OCI-LY7 (cell line): ENCODE measurements at regions not wholly inside any gene's neighbourhood (a gene's known extent, or its start where the extent isn't known, plus 50 kb on each side); places are given as distances from the start of the nearest gene placed in this dataset.

Source experiments
- BruUV-seq: library from RNA; stranded (reverse); fragments of 400-500 nt; replicated peaks from 2 replicates; lab custom pipeline; 2021; lab: Mats Ljungman, UMichigan
- CTCF ChIA-PET: fragments of 300-600 bp; sonication (Branson Sonifier 250); formaldehyde crosslinking; loops from one replicate; lab custom pipeline; 2022; ENCODE audit warnings: antibody characterized with exemption; ENCODE audit not compliant: unreplicated experiment; lab: Charles Lee
- POLR2A ChIA-PET: fragments of 300-600 bp; sonication (Branson Sonifier 250); formaldehyde crosslinking; loops from one replicate; lab custom pipeline; 2022; ENCODE audit warnings: antibody characterized with exemption; lab: Charles Lee
- DNase-seq: peaks from one replicate; pipeline ENCODE4 v3.0.0-alpha.2; 2015; ENCODE audit warnings: low spot score
- H2AFZ ChIP-seq: fragments of 200-600 bp; sonication (generic), shearing (Covaris generic); 2 replicates; pipeline ENCODE4 v1.6.1; 2014; ENCODE audit warnings: mild to moderate bottlenecking, antibody characterized with exemption, low read length, moderate library complexity
- H3K27ac ChIP-seq: fragments of 200-600 bp; sonication (generic); 2 replicates; pipeline ENCODE4 v1.5.1; 2014; ENCODE audit warnings: mixed run types, low read depth, mild to moderate bottlenecking, moderate library complexity, low read length, inconsistent platforms; ENCODE audit not compliant: poor library complexity, severe bottlenecking
- H3K36me3 ChIP-seq: fragments of 200-600 bp; sonication (generic); 2 replicates; pipeline ENCODE4 v1.6.1; 2014; ENCODE audit warnings: mild to moderate bottlenecking, antibody characterized with exemption, low read length, moderate library complexity, mixed read lengths; ENCODE audit not compliant: insufficient read depth
- H3K4me1 ChIP-seq: fragments of 200-600 bp; sonication (generic); 2 replicates; pipeline ENCODE4 v1.5.1; 2014; ENCODE audit warnings: mild to moderate bottlenecking, low read length; ENCODE audit not compliant: insufficient read depth, poor library complexity, severe bottlenecking
- H3K4me2 ChIP-seq: fragments of 200-600 bp; sonication (generic); 2 replicates; pipeline ENCODE4 v1.6.1; 2014; ENCODE audit warnings: mild to moderate bottlenecking, low read length
- H3K4me3 ChIP-seq: fragments of 200-600 bp; sonication (generic); 2 replicates; pipeline ENCODE4 v1.5.1; 2014; ENCODE audit warnings: mild to moderate bottlenecking, low read depth, low read length; ENCODE audit not compliant: poor library complexity, severe bottlenecking
- H3K79me2 ChIP-seq: fragments of 200-600 bp; sonication (generic); 2 replicates; pipeline ENCODE4 v1.6.1; 2016; ENCODE audit warnings: low read depth, mild to moderate bottlenecking, low read length, moderate library complexity, mixed read lengths; ENCODE audit not compliant: insufficient read depth
- H3K9me2 ChIP-seq: fragments of 200-600 bp; sonication (generic); 2 replicates; pipeline ENCODE4 v1.6.1; 2016; ENCODE audit warnings: mild to moderate bottlenecking, low read length, mixed read lengths; ENCODE audit not compliant: insufficient read depth
- H3K9me3 ChIP-seq: fragments of 200-600 bp; sonication (generic); 2 replicates; pipeline ENCODE4 v1.6.1; 2014; ENCODE audit warnings: mild to moderate bottlenecking, mixed run types, low read length, mixed read lengths
- H4K20me1 ChIP-seq: fragments of 200-600 bp; sonication (generic); 2 replicates; pipeline ENCODE4 v1.6.1; 2014; ENCODE audit warnings: mild to moderate bottlenecking, antibody characterized with exemption, low read length, moderate library complexity, mixed read lengths; ENCODE audit not compliant: insufficient read depth
- CTCF ChIP-seq: fragments of 200-600 bp; sonication (generic); conservative IDR thresholded peaks from 2 replicates; pipeline ENCODE4 v1.5.1; 2014; ENCODE audit warnings: mild to moderate bottlenecking, antibody characterized with exemption, low read length, moderate library complexity, mixed read lengths
- EZH2phosphoT487 ChIP-seq: fragments of 200-600 bp; sonication (generic); IDR thresholded peaks from 2 replicates; pipeline ENCODE4 v1.6.1; 2018; ENCODE audit warnings: low read depth, borderline replicate concordance, mild to moderate bottlenecking, mixed run types, antibody characterized with exemption, low read length, moderate library complexity, mixed read lengths
- intact Hi-C: fragments of 100-400 bp; cut with micrococcal nuclease; formaldehyde crosslinking; loops from one replicate; pipeline ENCODE4 v1.10.0; 2022; ENCODE audit not compliant: unreplicated experiment

- no TSS peak for BruUV-seq
- POLR2A ChIA-PET: interaction anchor here (0.7 kb wide), 1 partner anchor 9 kb away, joined by 3 read pairs; no protein-coding TSS in a partner anchor
- TF ChIP-seq CTCF (no peak), EZH2phosphoT487 (no peak)
Measured at GRCh38 chr16:49970797-49971431, 54.1 kb upstream of the CNEP1R1 start.

GRCh38 chr16:49972280-49972679, 52.7 kb upstream of the CNEP1R1 start:
- no peak for DNase-seq
- no peak overlapping the region for H2AFZ ChIP-seq
- CTCF ChIA-PET: no interaction called here
- no TSS peak for BruUV-seq
- H3K4me1 ChIP-seq: no peaks in the 10 kb centered on the region
- no peaks in the 10 kb centered on the region for H3K36me3 ChIP-seq
- intact Hi-C loops: no loop called here
- POLR2A ChIA-PET: interaction anchor here (0.6 kb wide), 1 partner anchor 203 kb away, joined by 4 read pairs; no protein-coding TSS in a partner anchor
- H3K27ac ChIP-seq: no peak overlapping the region
- TF ChIP-seq EZH2phosphoT487: no peak
- H3K79me2 ChIP-seq: no peaks in the 10 kb centered on the region
- no peaks in the 10 kb centered on the region for H3K9me3 ChIP-seq
- H3K9me2 ChIP-seq: no peaks in the 10 kb centered on the region
- no peak overlapping the region for H3K4me3 ChIP-seq
- H4K20me1 ChIP-seq: no peaks in the 10 kb centered on the region
- H3K4me2 ChIP-seq: no peak overlapping the region

More at GRCh38 chr16:49970797-49971431, 54.1 kb upstream of the CNEP1R1 start:
- no peak overlapping the region for H3K27ac ChIP-seq
- no peaks in the 10 kb centered on the region for H3K9me3 ChIP-seq
- CTCF ChIA-PET: no interaction called here
- H3K36me3 ChIP-seq: no peaks in the 10 kb centered on the region
- no peak overlapping the region for H3K4me3 ChIP-seq
- no peak overlapping the region for H2AFZ ChIP-seq
- H3K9me2 ChIP-seq: no peaks in the 10 kb centered on the region
- DNase-seq: no peak
- H4K20me1 ChIP-seq: no peaks in the 10 kb centered on the region
- H3K79me2 ChIP-seq: no peaks in the 10 kb centered on the region
- no peak overlapping the region for H3K4me2 ChIP-seq
- H3K4me1 ChIP-seq: no peaks in the 10 kb centered on the region
- intact Hi-C loops: no loop called here

- no TSS peak for BruUV-seq
- H3K79me2 ChIP-seq: no peaks in the 10 kb centered on the region
- no peak overlapping the region for H2AFZ ChIP-seq
- H3K4me2 ChIP-seq: no peak overlapping the region
- H3K9me3 ChIP-seq: no peaks in the 10 kb centered on the region
- CTCF ChIA-PET: no interaction called here
- intact Hi-C loops: no loop called here
- H3K4me3 ChIP-seq: no peak overlapping the region
- DNase-seq: no peak
- POLR2A ChIA-PET: no interaction called here
- H3K4me1 ChIP-seq: no peaks in the 10 kb centered on the region
- TF ChIP-seq EZH2phosphoT487 (no peak), CTCF (no peak)
- H3K27ac ChIP-seq: no peak overlapping the region
- H4K20me1 ChIP-seq: no peaks in the 10 kb centered on the region
- no peaks in the 10 kb centered on the region for H3K36me3 ChIP-seq
- H3K9me2 ChIP-seq: no peaks in the 10 kb centered on the region
Measured at GRCh38 chr16:49972961-49973360, 52.1 kb upstream of the CNEP1R1 start.
